Nephron (organoid): ENCODE measurements at regions not wholly inside any gene's neighbourhood (a gene's known extent, or its start where the extent isn't known, plus 50 kb on each side); places are given as distances from the start of the nearest gene placed in this dataset.

Experiments
- H3K27ac Mint-ChIP-seq, 3 experiments: 2 replicates each; pipeline ENCODE4 v1.8.0; 2020; ENCODE audit warnings: mixed read lengths in 3 of 3, mild to moderate bottlenecking in 2 of 3, moderate library complexity in 1 of 3
- H3K27me3 Mint-ChIP-seq: 2 replicates; pipeline ENCODE4 v1.8.0; 2021; ENCODE audit warnings: low read depth, mild to moderate bottlenecking, moderate library complexity, mixed read lengths
- H3K36me3 Mint-ChIP-seq: 2 replicates; pipeline ENCODE4 v1.8.0; 2020; ENCODE audit warnings: low read depth, mixed read lengths
- H3K4me1 Mint-ChIP-seq: 2 replicates; pipeline ENCODE4 v1.8.0; 2020; ENCODE audit warnings: mixed read lengths
- H3K4me3 Mint-ChIP-seq, 3 experiments: 2 replicates each; pipeline ENCODE4 v1.8.0; 2020; ENCODE audit warnings: mild to moderate bottlenecking in 3 of 3, mixed read lengths in 3 of 3, moderate library complexity in 2 of 3
- H3K9me3 Mint-ChIP-seq: 2 replicates; pipeline ENCODE4 v1.8.0; 2020; ENCODE audit warnings: mixed read lengths
- CTCF ChIP-seq, 3 experiments: fragments of 200-600 bp; sonication (generic); IDR thresholded peaks; one replicate each; pipeline ENCODE4 v1.5.0; 2021; ENCODE audit warnings: antibody characterized with exemption in 3 of 3; ENCODE audit not compliant: unreplicated experiment in 3 of 3

DNA sequence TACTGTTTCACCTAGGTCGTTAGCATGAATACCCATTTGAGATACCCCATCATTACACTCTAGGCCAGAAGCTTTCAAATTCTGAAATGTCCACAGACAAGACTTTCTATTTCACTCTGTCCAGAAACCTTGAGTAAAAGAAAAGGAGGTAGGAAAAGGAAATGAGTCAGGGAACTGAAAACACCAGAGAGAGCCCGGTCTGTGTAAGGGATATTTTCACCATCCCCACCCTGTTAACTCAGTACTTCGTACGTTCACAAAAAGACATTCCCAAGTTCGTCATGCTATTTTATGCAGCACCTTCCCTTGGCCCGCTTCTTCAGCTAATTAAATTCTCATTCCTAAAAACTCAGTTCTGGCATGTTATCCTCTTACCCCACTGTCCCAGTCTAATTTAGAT is 89.4 kb upstream of the SOX2 start:
- Mint-ChIP-seq H3K27me3 (peaks cover 16% of the 10 kb centered on the region), H3K4me1 (no peaks in the 10 kb centered on the region), H3K36me3 (no peaks in the 10 kb centered on the region), H3K9me3 (no peaks in the 10 kb centered on the region), H3K4me3 (no peak overlapping the region), H3K27ac (no peak overlapping the region)
- no peak for TF ChIP-seq CTCF (IDR thresholded peaks at IDR 0.05; ENCODE audit: unreplicated experiment in 3 of 3)

DNA sequence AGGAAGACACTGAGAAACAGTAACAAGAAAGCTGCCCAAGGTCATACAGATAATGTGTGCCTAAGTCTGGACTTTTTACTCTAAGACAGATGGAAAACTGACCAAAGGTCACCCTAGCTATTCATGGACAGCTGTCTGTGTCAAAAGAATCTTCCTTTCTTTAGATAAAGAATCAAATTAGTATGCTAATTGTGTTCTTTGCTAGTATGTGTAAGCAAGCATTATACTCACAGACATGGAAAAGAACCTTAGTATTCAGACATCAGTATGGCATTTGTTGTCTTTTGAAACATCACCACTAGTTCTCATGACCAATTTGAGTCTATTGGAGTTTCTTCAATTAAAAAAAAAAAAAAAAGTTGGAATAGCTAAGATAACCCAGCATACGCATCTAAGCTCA is 91.8 kb upstream of the SOX2 start:
- Mint-ChIP-seq H3K4me1 (no peaks in the 10 kb centered on the region), H3K4me3 (no peak overlapping the region), H3K9me3 (no peaks in the 10 kb centered on the region), H3K36me3 (no peaks in the 10 kb centered on the region), H3K27ac (no peak overlapping the region), H3K27me3 (peaks cover 8% of the 10 kb centered on the region)
- TF ChIP-seq CTCF (IDR thresholded peaks at IDR 0.05; ENCODE audit: unreplicated experiment in 3 of 3) = no peak

DNA sequence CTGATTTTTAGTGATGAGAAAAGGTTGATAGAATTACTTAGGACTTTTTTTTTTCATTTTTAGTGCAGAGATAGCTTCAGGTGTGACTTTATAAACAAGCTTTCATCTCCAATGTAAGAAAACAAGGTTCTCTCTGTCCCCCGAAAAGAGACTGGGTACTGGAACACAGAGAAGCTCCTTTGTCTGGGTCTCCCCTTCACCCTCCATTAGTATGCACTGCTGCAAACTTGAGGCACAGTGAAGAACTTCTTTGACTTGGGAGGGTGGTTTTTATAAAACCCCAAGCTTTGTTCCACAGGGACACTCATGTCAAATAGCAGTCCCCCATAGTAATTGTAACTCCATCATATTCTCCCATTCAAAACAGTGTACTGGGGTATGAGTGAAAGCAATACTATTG is 93.5 kb upstream of the SOX2 start:
- H3K4me1 Mint-ChIP-seq = no peaks in the 10 kb centered on the region
- H3K36me3 Mint-ChIP-seq = no peaks in the 10 kb centered on the region
- TF ChIP-seq CTCF (IDR thresholded peaks at IDR 0.05; ENCODE audit: unreplicated experiment in 3 of 3) = no peak
- H3K27me3 Mint-ChIP-seq = no peaks in the 10 kb centered on the region
- H3K9me3 Mint-ChIP-seq = no peaks in the 10 kb centered on the region
- H3K27ac Mint-ChIP-seq = no peak overlapping the region
- no peak overlapping the region for H3K4me3 Mint-ChIP-seq

DNA sequence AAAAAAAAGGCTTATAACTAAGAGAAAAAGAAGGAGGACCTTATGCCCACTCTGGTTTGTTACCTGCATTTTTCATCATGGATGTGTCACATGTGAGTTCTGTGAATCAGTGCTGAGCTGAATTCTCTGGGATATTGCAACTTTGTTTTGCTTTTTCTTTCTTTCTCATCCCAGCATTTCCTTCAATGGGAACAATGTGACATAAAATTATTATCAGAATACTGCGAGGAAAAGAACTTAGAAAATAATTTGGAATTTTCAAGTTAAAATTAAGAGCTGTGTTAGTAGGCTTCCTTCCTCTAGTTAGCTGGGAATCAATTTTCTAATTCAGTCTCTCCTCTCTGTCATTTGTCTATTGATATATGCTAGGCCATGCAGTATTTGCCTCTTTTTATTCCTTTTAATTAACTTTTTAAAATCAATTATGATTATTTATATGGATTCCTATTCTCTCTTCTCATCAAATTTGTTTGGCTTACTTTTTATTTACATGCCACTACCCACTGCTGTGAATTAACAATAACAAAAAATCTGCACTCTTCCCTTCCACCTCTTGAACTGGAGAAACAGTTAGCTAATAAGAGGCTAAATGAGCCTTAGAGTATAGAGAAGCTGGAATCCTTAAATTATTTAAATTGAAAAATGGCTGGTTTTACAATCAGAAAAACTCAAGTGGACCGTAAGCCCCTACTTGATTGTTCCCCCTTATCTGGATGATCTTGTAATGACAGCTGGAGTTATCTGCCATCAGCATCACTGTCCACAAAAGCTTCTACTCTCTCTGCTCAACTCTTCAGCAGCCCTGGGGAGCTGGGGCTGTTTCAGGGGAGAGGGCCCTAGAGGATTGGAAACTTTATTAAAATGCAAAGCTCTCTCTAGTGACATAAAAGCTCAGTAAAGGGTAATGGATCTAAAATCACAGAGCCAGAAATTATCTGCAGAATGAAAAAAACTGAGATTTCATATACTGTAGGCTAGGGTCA is 95.3 kb upstream of the SOX2 start:
- Mint-ChIP-seq H3K36me3 (no peaks in the 10 kb centered on the region), H3K27ac (no peak overlapping the region), H3K9me3 (no peaks in the 10 kb centered on the region), H3K4me3 (no peak overlapping the region), H3K27me3 (no peaks in the 10 kb centered on the region), H3K4me1 (no peaks in the 10 kb centered on the region)
- no peak for TF ChIP-seq CTCF (IDR thresholded peaks at IDR 0.05; ENCODE audit: unreplicated experiment in 3 of 3)

- Mint-ChIP-seq H3K9me3 (no peaks in the 10 kb centered on the region), H3K27me3 (no peaks in the 10 kb centered on the region), H3K4me1 (peaks cover 5% of the 10 kb centered on the region), H3K27ac (no peak overlapping the region), H3K36me3 (no peaks in the 10 kb centered on the region), H3K4me3 (no peak overlapping the region)
- TF ChIP-seq CTCF (IDR thresholded peaks at IDR 0.05; ENCODE audit: unreplicated experiment in 3 of 3) = no peak
Measured at GRCh38 chr3:181615666-181616065, 96.1 kb upstream of the SOX2 start.

DNA sequence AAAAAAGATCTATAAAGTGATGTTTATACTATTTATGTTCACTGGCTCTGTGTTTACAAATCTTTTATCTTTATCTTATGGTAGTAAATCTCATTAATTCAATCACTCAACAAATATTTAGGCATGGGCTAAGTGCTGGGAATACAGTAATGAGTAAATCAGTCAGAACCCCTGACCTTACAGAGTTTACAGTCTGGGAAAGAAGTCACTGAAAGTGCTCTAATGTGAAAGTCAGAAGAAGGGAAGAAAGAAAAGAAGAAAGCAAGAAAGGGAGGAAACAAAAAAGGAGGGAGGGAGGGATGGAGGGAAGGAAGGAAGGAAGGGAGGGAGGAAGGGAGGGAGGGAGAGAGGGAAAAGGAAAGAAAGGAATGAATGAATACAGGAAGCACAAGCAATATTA is 96.8 kb upstream of the SOX2 start:
- Mint-ChIP-seq H3K36me3 (no peaks in the 10 kb centered on the region), H3K4me3 (no peak overlapping the region), H3K27me3 (no peaks in the 10 kb centered on the region), H3K9me3 (no peaks in the 10 kb centered on the region), H3K27ac (no peak overlapping the region), H3K4me1 (peaks cover 8% of the 10 kb centered on the region)
- no peak for TF ChIP-seq CTCF (IDR thresholded peaks at IDR 0.05; ENCODE audit: unreplicated experiment in 3 of 3)
